Cardiac fibroblast (primary cell): ENCODE measurements at regions not wholly inside any gene's neighbourhood (a gene's known extent, or its start where the extent isn't known, plus 50 kb on each side); places are given as distances from the start of the nearest gene placed in this dataset.

Experiments used
- DNase-seq, 2 donors: peaks; one replicate each; pipeline versions ENCODE4 v3.0.0 to v3.0.0-alpha.2; 2010; ENCODE audit warnings: low read depth in 2 of 2
- H3K4me3 ChIP-seq, 2 donors: replicated peaks in 1 of 2; 1 replicate in 1 of 2; 2 replicates in 1 of 2; pipeline ENCODE4 v1.5.1; 2011; ENCODE audit warnings: low read depth in 2 of 2, low read length in 2 of 2, mild to moderate bottlenecking in 2 of 2, moderate library complexity in 1 of 2
- CTCF ChIP-seq: IDR thresholded peaks from one replicate; pipeline ENCODE4 v1.5.1; 2011; ENCODE audit warnings: low read depth, mild to moderate bottlenecking, low read length, inconsistent platforms

GRCh38 chr3:26247712-26248111 is 374.9 kb upstream of the LRRC3B start:
- TF ChIP-seq CTCF = no peak
- H3K4me3 ChIP-seq = no peak overlapping the region
- DNase-seq = no peak

- DNase-seq = no peak
- TF ChIP-seq CTCF = no peak
- H3K4me3 ChIP-seq = no peak overlapping the region
These were observed 370.6 kb upstream of the LRRC3B start for GRCh38 chr3:26252001-26252400.

GRCh38 chr3:26256224-26256623 is 366.3 kb upstream of the LRRC3B start:
- no peak for TF ChIP-seq CTCF
- H3K4me3 ChIP-seq = no peak overlapping the region
- DNase-seq = no peak

- no peak overlapping the region for H3K4me3 ChIP-seq
- no peak for TF ChIP-seq CTCF
- no peak for DNase-seq
These were observed 363.4 kb upstream of the LRRC3B start for GRCh38 chr3:26259176-26259575.

- no peak for TF ChIP-seq CTCF
These were observed 362.4 kb upstream of the LRRC3B start for GRCh38 chr3:26260139-26260538.

GRCh38 chr3:26264708-26265107 is 357.9 kb upstream of the LRRC3B start:
- no peak overlapping the region for H3K4me3 ChIP-seq
- no peak for TF ChIP-seq CTCF
- DNase-seq = no peak

More at GRCh38 chr3:26260139-26260538, 362.4 kb upstream of the LRRC3B start:
- DNase-seq = no peak
- no peak overlapping the region for H3K4me3 ChIP-seq

- no peak for TF ChIP-seq CTCF
- no peak for DNase-seq
- no peak overlapping the region for H3K4me3 ChIP-seq
These were observed 350.7 kb upstream of the LRRC3B start for GRCh38 chr3:26271848-26272247.
